ENCODE measurements at regions not wholly inside any gene's neighbourhood (a gene's known extent, or its start where the extent isn't known, plus 50 kb on each side); places are given as distances from the start of the nearest gene placed in this dataset.
"Not testable (repeated sequence)": the region's sequence is repeated elsewhere in the genome, so short reads cannot be mapped to it uniquely, and the experiment has no call there.

DNA sequence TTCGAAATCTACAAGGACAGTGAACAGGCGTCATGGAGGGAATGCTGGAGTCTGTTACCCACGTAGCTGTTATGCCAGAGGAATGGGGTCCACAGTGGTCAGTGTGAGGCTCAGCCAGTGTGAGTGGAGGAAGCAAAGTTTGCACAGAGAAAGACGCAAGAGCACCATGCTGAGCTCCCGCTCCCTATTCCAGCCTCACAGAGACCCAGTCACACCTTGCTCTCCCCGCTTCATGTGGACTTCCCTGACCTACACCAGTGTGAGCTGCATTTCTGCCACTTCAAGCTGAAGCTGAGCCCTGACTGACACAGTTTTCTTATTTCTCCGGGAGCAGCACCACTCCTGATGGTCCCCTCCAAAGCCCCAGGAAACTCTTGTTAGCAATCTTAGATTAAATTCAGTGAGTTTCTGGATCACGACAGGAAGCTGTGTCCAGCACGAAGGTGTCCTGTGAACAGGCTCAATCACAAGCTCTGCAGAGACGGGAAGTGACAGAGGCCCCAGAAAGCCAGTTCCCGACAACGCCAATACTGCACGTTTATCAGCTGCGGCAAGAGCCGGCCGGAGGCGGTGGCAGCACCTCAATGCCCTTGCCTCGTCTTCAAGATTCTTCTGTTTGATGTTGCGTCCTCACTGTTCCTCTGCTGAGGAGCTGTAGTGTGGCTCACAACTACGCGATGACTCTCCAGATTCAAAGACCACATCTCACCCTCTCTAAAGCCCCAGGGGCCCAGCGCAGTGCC lies 356.7 kb downstream of the ADGRD1 start:
- H3K27me3 ChIP-seq (ENCODE audit: control insufficient read depth in 1 of 2, insufficient read depth in 2 of 2, low read length in 2 of 2) = peaks cover 0 to 20% of the 10 kb centered on the region in 2 donors
- H3K9ac ChIP-seq (ENCODE audit: low read length in 2 of 2) = not testable (repeated sequence)

DNA sequence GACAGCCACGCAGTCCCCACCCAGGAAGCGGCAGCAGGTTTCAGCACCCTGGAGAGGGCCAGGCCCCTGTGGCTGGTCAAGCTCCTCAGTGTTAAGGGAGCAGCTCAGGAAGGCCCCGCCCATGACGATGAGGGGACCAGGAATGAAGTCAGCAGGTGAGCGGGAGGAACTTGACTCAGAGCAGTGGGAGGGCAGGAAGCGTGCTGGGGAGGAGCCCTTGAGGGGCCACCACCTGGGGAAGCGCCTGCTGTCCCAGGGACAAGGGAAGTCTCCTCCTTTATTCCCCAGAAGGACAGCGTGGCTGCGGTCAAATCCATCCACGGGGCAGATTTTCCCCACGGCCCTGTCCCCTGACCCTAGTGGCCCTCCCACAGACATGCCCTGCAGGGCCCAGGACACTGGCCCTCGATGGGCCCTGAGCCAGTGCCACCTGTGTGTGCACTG lies 357.6 kb downstream of the ADGRD1 start:
- peaks cover 0 to 21% of the 10 kb centered on the region in 2 donors for H3K27me3 ChIP-seq (ENCODE audit: control insufficient read depth in 1 of 2, insufficient read depth in 2 of 2, low read length in 2 of 2)
- H3K4me1 ChIP-seq (ENCODE audit: control insufficient read depth, insufficient read depth, low read length); H3K4me3 ChIP-seq (ENCODE audit: low read length in 2 of 2); H3K36me3 ChIP-seq (ENCODE audit: control insufficient read depth in 2 of 2, insufficient read depth in 2 of 2, low read length in 2 of 2); H3K9me3 ChIP-seq (ENCODE audit: control insufficient read depth in 2 of 2, low read length in 2 of 2); H3K27ac ChIP-seq (ENCODE audit: low read length); H3K9ac ChIP-seq (ENCODE audit: low read length in 2 of 2): not testable (repeated sequence)

More for the DNA sequence above, 356.7 kb downstream of the ADGRD1 start:
- H3K36me3 ChIP-seq (ENCODE audit: control insufficient read depth in 2 of 2, insufficient read depth in 2 of 2, low read length in 2 of 2); H3K4me1 ChIP-seq (ENCODE audit: control insufficient read depth, insufficient read depth, low read length); H3K9me3 ChIP-seq (ENCODE audit: control insufficient read depth in 2 of 2, low read length in 2 of 2); H3K27ac ChIP-seq (ENCODE audit: low read length); H3K4me3 ChIP-seq (ENCODE audit: low read length in 2 of 2): not testable (repeated sequence)

- no peak overlapping the region for H3K27ac ChIP-seq (ENCODE audit: low read length)
- peaks cover 0 to 21% of the 10 kb centered on the region in 2 donors for H3K27me3 ChIP-seq (ENCODE audit: control insufficient read depth in 1 of 2, insufficient read depth in 2 of 2, low read length in 2 of 2)
- H3K9me3 ChIP-seq (ENCODE audit: control insufficient read depth in 2 of 2, low read length in 2 of 2) = no peaks in the 10 kb centered on the region
- no peak overlapping the region for H3K4me3 ChIP-seq (ENCODE audit: low read length in 2 of 2)
- no peak overlapping the region for H3K9ac ChIP-seq (ENCODE audit: low read length in 2 of 2)
- H3K36me3 ChIP-seq (ENCODE audit: control insufficient read depth in 2 of 2, insufficient read depth in 2 of 2, low read length in 2 of 2) = no peaks in the 10 kb centered on the region
- no peaks in the 10 kb centered on the region for H3K4me1 ChIP-seq (ENCODE audit: control insufficient read depth, insufficient read depth, low read length)
Observed at GRCh38 chr12:131311764-131312163, 358.1 kb downstream of the ADGRD1 start.

DNA sequence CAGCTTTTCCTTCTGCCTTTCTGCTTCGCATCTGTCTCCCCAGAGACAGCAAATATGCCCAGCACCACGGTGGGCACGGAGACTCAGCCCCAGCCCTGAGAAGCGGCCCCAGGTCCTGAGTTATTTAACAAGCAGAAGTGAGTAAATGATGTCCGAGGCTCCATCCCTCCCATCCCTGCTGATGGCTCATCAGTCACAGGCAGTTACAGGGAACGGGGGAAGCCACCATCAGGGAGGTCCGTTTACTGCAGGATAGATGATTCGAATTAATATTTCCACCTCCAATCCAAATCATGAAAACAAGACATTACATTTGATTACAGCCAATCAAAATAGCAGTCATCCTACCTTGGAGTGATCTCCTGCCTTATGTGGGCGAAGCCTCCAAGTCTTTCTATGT lies 358.7 kb downstream of the ADGRD1 start:
- H3K9me3 ChIP-seq (ENCODE audit: control insufficient read depth in 2 of 2, low read length in 2 of 2); H3K27ac ChIP-seq (ENCODE audit: low read length); H3K9ac ChIP-seq (ENCODE audit: low read length in 2 of 2); H3K36me3 ChIP-seq (ENCODE audit: control insufficient read depth in 2 of 2, insufficient read depth in 2 of 2, low read length in 2 of 2); H3K4me3 ChIP-seq (ENCODE audit: low read length in 2 of 2); H3K4me1 ChIP-seq (ENCODE audit: control insufficient read depth, insufficient read depth, low read length): not testable (repeated sequence)
- peaks cover 0 to 21% of the 10 kb centered on the region in 2 donors for H3K27me3 ChIP-seq (ENCODE audit: control insufficient read depth in 1 of 2, insufficient read depth in 2 of 2, low read length in 2 of 2)

DNA sequence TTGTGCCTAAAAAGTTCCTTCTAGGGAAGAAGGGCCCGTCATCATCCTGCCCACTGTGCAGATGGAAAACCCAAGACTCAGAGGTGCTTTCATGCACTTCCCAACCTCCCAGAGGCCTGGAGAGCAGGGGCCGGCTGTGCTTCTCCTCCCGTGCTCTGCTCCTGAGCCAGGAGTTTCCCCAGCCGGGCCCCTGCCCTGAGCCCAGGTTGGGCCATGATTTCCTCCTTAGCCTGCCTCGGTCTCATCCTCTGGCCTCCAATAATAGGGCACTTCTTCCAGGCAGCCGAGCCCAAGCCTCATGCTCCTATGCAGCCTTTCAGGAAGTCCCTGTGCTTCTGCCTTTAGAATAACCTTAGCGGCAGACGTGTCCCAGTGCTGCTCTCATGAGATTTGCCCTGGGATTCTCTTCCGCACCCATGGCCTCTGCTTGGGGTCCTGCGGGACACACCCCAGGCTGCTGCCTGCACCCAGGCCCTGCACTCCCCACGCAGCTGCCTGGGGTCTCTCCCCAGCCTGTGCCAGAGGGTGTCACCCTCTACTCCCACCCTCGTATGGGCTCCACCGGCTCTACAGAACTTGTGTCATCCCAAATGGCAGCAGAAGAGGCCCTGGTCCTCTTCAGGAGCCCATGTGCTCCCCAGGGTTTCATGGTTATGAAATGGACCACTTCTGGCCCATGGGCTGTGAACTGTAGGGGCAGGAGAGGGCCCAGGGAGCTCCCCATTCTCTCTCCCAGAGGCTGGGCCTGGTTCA lies 359.3 kb downstream of the ADGRD1 start:
- Histone ChIP-seq H3K36me3 (ENCODE audit: control insufficient read depth in 2 of 2, insufficient read depth in 2 of 2, low read length in 2 of 2) (no peaks in the 10 kb centered on the region), H3K9me3 (ENCODE audit: control insufficient read depth in 2 of 2, low read length in 2 of 2) (no peaks in the 10 kb centered on the region), H3K9ac (ENCODE audit: low read length in 2 of 2) (no peak overlapping the region), H3K4me3 (ENCODE audit: low read length in 2 of 2) (no peak overlapping the region), H3K27ac (ENCODE audit: low read length) (no peak overlapping the region), H3K4me1 (ENCODE audit: control insufficient read depth, insufficient read depth, low read length) (no peaks in the 10 kb centered on the region), H3K27me3 (ENCODE audit: control insufficient read depth in 1 of 2, insufficient read depth in 2 of 2, low read length in 2 of 2) (peaks cover 0 to 21% of the 10 kb centered on the region in 2 donors)

DNA sequence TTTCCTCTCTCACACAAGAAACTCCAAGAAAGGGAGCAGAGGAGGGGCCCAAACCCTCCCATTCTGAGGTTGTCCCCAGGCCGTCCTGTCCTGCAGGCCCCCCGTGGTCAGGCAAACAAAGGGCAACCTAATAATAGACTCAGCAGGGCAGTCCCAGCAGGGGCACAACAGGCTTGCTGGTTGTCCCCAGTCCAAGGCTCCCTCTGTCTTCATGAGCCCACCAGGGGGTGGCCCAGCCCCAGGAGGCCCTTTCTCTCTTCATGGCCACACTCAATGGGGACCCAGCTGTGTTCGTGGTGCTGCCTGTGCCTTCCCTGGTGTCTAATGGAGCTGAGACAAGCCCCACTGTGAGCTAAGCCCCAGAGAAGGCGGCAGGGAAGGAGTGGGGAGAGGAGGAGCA lies 359.9 kb downstream of the ADGRD1 start:
- Histone ChIP-seq H3K27me3 (ENCODE audit: control insufficient read depth in 1 of 2, insufficient read depth in 2 of 2, low read length in 2 of 2) (peaks cover 0 to 21% of the 10 kb centered on the region in 2 donors), H3K4me3 (ENCODE audit: low read length in 2 of 2) (no peak overlapping the region)

DNA sequence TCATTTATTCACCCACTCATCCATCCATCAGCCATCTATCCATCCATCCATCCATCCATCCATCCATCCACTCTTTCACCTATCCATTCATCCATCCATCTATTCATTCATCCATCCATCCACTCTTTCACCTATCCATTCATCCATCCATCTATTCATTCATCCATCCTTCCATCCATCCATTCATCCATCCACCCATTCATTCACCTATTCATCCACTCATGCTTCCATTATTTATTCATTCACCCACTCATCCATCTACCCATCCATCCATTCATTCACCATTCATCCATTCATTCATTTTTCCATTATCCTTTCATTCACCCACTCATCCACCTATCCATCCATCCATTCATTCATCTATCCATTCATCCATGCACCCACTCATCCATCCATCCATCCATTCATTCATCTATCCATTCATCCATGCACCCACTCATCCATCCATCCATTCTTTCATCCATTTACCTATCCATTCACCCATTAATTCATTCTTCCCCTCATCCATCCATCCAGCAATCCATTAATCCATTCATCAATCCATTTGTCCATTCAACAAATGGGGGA lies 360.9 kb downstream of the ADGRD1 start:
- peaks cover 0 to 21% of the 10 kb centered on the region in 2 donors for H3K27me3 ChIP-seq (ENCODE audit: control insufficient read depth in 1 of 2, insufficient read depth in 2 of 2, low read length in 2 of 2)
- no peaks in the 10 kb centered on the region for H3K9me3 ChIP-seq (ENCODE audit: control insufficient read depth in 2 of 2, low read length in 2 of 2)
- H3K9ac ChIP-seq (ENCODE audit: low read length in 2 of 2) = no peak overlapping the region
- no peaks in the 10 kb centered on the region for H3K36me3 ChIP-seq (ENCODE audit: control insufficient read depth in 2 of 2, insufficient read depth in 2 of 2, low read length in 2 of 2)
- H3K4me3 ChIP-seq (ENCODE audit: low read length in 2 of 2) = no peak overlapping the region
- no peaks in the 10 kb centered on the region for H3K4me1 ChIP-seq (ENCODE audit: control insufficient read depth, insufficient read depth, low read length)
- no peak overlapping the region for H3K27ac ChIP-seq (ENCODE audit: low read length)

More for the DNA sequence above, 359.9 kb downstream of the ADGRD1 start:
- Histone ChIP-seq H3K4me1 (ENCODE audit: control insufficient read depth, insufficient read depth, low read length) (no peaks in the 10 kb centered on the region), H3K36me3 (ENCODE audit: control insufficient read depth in 2 of 2, insufficient read depth in 2 of 2, low read length in 2 of 2) (no peaks in the 10 kb centered on the region), H3K9ac (ENCODE audit: low read length in 2 of 2) (no peak overlapping the region), H3K27ac (ENCODE audit: low read length) (no peak overlapping the region), H3K9me3 (ENCODE audit: control insufficient read depth in 2 of 2, low read length in 2 of 2) (no peaks in the 10 kb centered on the region)

- Histone ChIP-seq H3K27ac (ENCODE audit: low read length) (no peak overlapping the region), H3K27me3 (ENCODE audit: control insufficient read depth in 1 of 2, insufficient read depth in 2 of 2, low read length in 2 of 2) (peaks cover 0 to 13% of the 10 kb centered on the region in 2 donors), H3K4me3 (ENCODE audit: low read length in 2 of 2) (no peak overlapping the region), H3K36me3 (ENCODE audit: control insufficient read depth in 2 of 2, insufficient read depth in 2 of 2, low read length in 2 of 2) (no peaks in the 10 kb centered on the region), H3K4me1 (ENCODE audit: control insufficient read depth, insufficient read depth, low read length) (no peaks in the 10 kb centered on the region), H3K9ac (ENCODE audit: low read length in 2 of 2) (no peak overlapping the region), H3K9me3 (ENCODE audit: control insufficient read depth in 2 of 2, low read length in 2 of 2) (no peaks in the 10 kb centered on the region)
Observed at GRCh38 chr12:131315601-131316000, 361.9 kb downstream of the ADGRD1 start.

DNA sequence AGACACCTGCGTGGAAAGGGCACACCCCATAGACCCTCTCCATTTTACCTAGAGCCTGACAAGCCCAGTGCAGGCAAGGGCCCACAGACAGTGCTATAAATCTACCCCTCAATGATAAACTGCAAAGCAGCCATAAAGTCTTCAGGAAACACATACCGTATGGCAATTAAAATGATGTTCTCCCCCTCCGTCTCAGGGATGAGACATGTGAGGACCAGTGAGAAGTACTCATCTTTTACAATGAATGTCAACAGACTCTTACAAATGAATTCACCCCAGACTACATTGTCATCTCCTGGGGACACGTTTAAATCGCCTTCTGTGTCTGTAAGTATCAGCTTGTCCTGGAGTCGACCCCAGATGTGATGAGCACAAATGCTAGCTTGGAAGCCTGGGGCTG lies 362.7 kb downstream of the ADGRD1 start:
- H3K9me3 ChIP-seq (ENCODE audit: control insufficient read depth in 2 of 2, low read length in 2 of 2) = no peaks in the 10 kb centered on the region
- no peaks in the 10 kb centered on the region for H3K36me3 ChIP-seq (ENCODE audit: control insufficient read depth in 2 of 2, insufficient read depth in 2 of 2, low read length in 2 of 2)
- no peaks in the 10 kb centered on the region for H3K4me1 ChIP-seq (ENCODE audit: control insufficient read depth, insufficient read depth, low read length)
- H3K27ac ChIP-seq (ENCODE audit: low read length) = no peak overlapping the region
- no peak overlapping the region for H3K4me3 ChIP-seq (ENCODE audit: low read length in 2 of 2)
- H3K27me3 ChIP-seq (ENCODE audit: control insufficient read depth in 1 of 2, insufficient read depth in 2 of 2, low read length in 2 of 2) = peaks cover 0 to 11% of the 10 kb centered on the region in 2 donors
- no peak overlapping the region for H3K9ac ChIP-seq (ENCODE audit: low read length in 2 of 2)

DNA sequence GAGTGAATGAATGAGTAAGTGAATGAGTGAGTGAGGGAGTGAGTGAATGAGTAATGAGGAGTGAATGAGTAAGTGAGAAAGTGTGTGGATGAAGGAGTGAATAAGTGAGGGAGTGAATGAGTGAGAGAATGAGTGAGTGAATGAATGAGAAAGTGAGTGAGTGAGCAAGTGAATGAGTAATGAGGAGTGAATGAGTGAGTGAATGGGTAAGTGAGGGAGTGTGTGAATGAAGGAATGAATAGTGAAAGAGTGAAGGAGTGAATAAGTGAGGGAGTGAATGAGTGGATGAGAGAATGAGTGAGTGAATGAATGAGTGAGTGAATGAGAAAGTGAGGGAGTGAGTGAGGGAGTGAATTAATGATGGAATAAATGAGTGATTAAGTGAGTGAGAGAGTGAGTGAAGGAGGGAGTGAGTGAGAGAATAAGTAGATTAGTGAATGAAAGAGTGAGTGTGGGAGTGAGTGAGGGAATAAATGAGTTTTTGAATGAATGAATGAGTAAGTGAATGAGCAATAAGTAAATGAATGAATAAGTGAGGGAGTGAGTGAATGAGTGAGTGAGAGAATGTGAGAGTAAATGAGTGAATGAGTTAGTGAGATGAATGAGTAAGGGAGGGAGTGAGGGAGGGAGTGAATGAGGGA lies 364.5 kb downstream of the ADGRD1 start:
- Histone ChIP-seq H3K36me3 (ENCODE audit: control insufficient read depth in 2 of 2, insufficient read depth in 2 of 2, low read length in 2 of 2) (no peaks in the 10 kb centered on the region), H3K4me3 (ENCODE audit: low read length in 2 of 2) (no peak overlapping the region), H3K9me3 (ENCODE audit: control insufficient read depth in 2 of 2, low read length in 2 of 2) (no peaks in the 10 kb centered on the region), H3K27me3 (ENCODE audit: control insufficient read depth in 1 of 2, insufficient read depth in 2 of 2, low read length in 2 of 2) (peaks cover 0 to 7% of the 10 kb centered on the region in 2 donors), H3K9ac (ENCODE audit: low read length in 2 of 2) (no peak overlapping the region), H3K4me1 (ENCODE audit: control insufficient read depth, insufficient read depth, low read length) (no peaks in the 10 kb centered on the region), H3K27ac (ENCODE audit: low read length) (no peak overlapping the region)

Data from stomach smooth muscle (tissue), 2 donors.